SK-N-SH (cell line): ENCODE measurements at regions not wholly inside any gene's neighbourhood (a gene's known extent, or its start where the extent isn't known, plus 50 kb on each side); places are given as distances from the start of the nearest gene placed in this dataset.
"Not testable (repeated sequence)": the region's sequence is repeated elsewhere in the genome, so short reads cannot be mapped to it uniquely, and the experiment has no call there.

Source experiments
- CHD2 ChIP-seq: fragments of 150-350 bp; IDR thresholded peaks from 2 replicates; pipeline ENCODE4 v1.6.1; 2018; ENCODE audit warnings: low read length; ENCODE audit not compliant: partially characterized antibody
- EP300 ChIP-seq, 2 experiments: IDR thresholded peaks; 2 replicates each; pipeline versions ENCODE4 v1.4.0 to v1.6.1; 2012; ENCODE audit warnings: borderline replicate concordance in 1 of 2, low read depth in 1 of 2, low read length in 1 of 2
- JUND ChIP-seq: IDR thresholded peaks from 2 replicates; pipeline ENCODE4 v1.4.0; 2012
- MAX ChIP-seq: IDR thresholded peaks from 2 replicates; pipeline ENCODE4 v1.4.0; 2012; ENCODE audit warnings: low read depth
- NFIC ChIP-seq: IDR thresholded peaks from 2 replicates; pipeline ENCODE4 v1.4.0; 2012; ENCODE audit warnings: borderline replicate concordance
- NRF1 ChIP-seq: IDR thresholded peaks from 2 replicates; pipeline ENCODE4 v1.6.1; 2012; ENCODE audit warnings: low read depth, mild to moderate bottlenecking, low read length
- POLR2AphosphoS5 ChIP-seq: IDR thresholded peaks from 2 replicates; pipeline ENCODE4 v1.6.1; 2012; ENCODE audit warnings: low read depth, low read length
- RAD21 ChIP-seq: IDR thresholded peaks from 2 replicates; pipeline ENCODE4 v1.6.1; 2012; ENCODE audit warnings: mild to moderate bottlenecking, low read length
- RXRA ChIP-seq: IDR thresholded peaks from 2 replicates; pipeline ENCODE4 v1.4.0; 2012; ENCODE audit warnings: low read depth, mild to moderate bottlenecking, borderline replicate concordance
- SIN3A ChIP-seq: IDR thresholded peaks from 2 replicates; pipeline ENCODE4 v1.6.1; 2012; ENCODE audit warnings: low read depth, mild to moderate bottlenecking, low read length, moderate library complexity, borderline replicate concordance
- TAF1 ChIP-seq: IDR thresholded peaks from 2 replicates; pipeline ENCODE4 v1.6.1; 2012; ENCODE audit warnings: low read depth, mild to moderate bottlenecking, low read length, moderate library complexity, borderline replicate concordance
- TEAD4 ChIP-seq: IDR thresholded peaks from 2 replicates; pipeline ENCODE4 v1.4.0; 2012; ENCODE audit warnings: mild to moderate bottlenecking, borderline replicate concordance; ENCODE audit not compliant: insufficient read depth
- TF ChIP-seq, protein P1 (sequence below): fragments of 200-600 bp; sonication (generic); IDR thresholded peaks from 2 replicates; pipeline ENCODE4 v1.6.1; 2017; ENCODE audit warnings: antibody characterized with exemption, mild to moderate bottlenecking, moderate library complexity
- TF ChIP-seq, protein P2 (sequence below): fragments of 150-350 bp; IDR thresholded peaks from 2 replicates; pipeline ENCODE4 v1.6.1; 2016; ENCODE audit warnings: mild to moderate bottlenecking, low read depth, low read length

DNA sequence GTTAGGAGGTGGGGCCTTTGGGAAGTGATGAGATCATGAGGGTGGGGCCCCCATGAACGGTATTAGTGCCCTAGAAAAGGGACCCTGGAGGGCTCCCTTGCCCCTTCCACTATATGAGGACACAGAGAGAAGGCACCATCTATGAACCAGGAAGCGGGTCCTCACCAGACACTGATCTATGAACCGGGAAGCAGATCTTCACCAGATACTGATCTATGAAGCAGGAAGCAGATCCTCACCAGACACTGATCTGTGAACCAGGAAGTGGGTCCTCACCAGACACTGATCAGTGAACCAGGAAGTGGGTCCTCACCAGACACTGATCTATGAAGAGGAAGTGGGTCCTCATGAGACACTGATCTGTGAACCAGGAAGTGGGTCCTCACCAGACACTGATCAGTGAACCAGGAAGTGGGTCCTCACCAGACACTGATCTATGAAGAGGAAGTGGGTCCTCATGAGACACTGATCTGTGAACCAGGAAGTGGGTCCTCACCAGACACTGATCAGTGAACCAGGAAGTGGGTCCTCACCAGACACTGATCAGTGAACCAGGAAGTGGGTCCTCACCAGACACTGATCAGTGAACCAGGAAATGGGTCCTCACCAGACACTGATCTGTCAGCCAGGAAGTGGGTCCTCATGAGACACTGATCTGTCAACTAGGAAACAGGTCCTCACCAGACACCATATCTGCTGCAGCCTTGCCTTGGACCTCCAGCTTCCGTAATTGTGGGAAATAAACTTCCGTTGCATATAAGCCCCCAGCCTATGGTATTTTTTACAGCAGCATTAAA, 316.1 kb downstream of the BRD1 start:
- TF ChIP-seq, protein P1, sequence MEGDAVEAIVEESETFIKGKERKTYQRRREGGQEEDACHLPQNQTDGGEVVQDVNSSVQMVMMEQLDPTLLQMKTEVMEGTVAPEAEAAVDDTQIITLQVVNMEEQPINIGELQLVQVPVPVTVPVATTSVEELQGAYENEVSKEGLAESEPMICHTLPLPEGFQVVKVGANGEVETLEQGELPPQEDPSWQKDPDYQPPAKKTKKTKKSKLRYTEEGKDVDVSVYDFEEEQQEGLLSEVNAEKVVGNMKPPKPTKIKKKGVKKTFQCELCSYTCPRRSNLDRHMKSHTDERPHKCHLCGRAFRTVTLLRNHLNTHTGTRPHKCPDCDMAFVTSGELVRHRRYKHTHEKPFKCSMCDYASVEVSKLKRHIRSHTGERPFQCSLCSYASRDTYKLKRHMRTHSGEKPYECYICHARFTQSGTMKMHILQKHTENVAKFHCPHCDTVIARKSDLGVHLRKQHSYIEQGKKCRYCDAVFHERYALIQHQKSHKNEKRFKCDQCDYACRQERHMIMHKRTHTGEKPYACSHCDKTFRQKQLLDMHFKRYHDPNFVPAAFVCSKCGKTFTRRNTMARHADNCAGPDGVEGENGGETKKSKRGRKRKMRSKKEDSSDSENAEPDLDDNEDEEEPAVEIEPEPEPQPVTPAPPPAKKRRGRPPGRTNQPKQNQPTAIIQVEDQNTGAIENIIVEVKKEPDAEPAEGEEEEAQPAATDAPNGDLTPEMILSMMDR: not testable (repeated sequence)
- not testable (repeated sequence) for TF ChIP-seq EP300 (IDR thresholded peaks at IDR 0.05; ENCODE audit: borderline replicate concordance in 1 of 2, low read depth in 1 of 2, low read length in 1 of 2); TAF1; NRF1; RAD21; CHD2; POLR2AphosphoS5; MAX; NFIC; JUND; RXRA; TEAD4; SIN3A
- TF ChIP-seq, protein P2, sequence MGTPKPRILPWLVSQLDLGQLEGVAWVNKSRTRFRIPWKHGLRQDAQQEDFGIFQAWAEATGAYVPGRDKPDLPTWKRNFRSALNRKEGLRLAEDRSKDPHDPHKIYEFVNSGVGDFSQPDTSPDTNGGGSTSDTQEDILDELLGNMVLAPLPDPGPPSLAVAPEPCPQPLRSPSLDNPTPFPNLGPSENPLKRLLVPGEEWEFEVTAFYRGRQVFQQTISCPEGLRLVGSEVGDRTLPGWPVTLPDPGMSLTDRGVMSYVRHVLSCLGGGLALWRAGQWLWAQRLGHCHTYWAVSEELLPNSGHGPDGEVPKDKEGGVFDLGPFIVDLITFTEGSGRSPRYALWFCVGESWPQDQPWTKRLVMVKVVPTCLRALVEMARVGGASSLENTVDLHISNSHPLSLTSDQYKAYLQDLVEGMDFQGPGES: not testable (repeated sequence)
